Esophagus squamous epithelium (tissue), 5 donors: ENCODE measurements at regions not wholly inside any gene's neighbourhood (a gene's known extent, or its start where the extent isn't known, plus 50 kb on each side); places are given as distances from the start of the nearest gene placed in this dataset.

Experiments used
- DNase-seq: peaks from one replicate; lab custom pipeline; 2025; lab: John Stamatoyannopoulos, UW
- H3K27ac ChIP-seq, 4 donors: fragments of 200-600 bp; sonication (generic); one replicate each; pipeline ENCODE4 v1.5.1; 2016 to 2019; ENCODE audit warnings: mild to moderate bottlenecking in 1 of 4
- H3K27me3 ChIP-seq, 4 donors: fragments of 200-600 bp; sonication (generic); 1 replicate in 3 of 4; 2 replicates in 1 of 4; pipeline versions ENCODE4 v1.5.1 to v1.6.0; 2017 to 2021; ENCODE audit warnings: antibody characterized with exemption in 1 of 4
- H3K36me3 ChIP-seq, 3 donors: fragments of 200-600 bp; sonication (generic); one replicate each; pipeline ENCODE4 v1.5.1; 2016 to 2019
- H3K4me1 ChIP-seq, 3 donors: fragments of 200-600 bp; sonication (generic); one replicate each; pipeline ENCODE4 v1.5.1; 2017 to 2019
- H3K4me3 ChIP-seq, 4 donors: fragments of 200-600 bp; sonication (generic); 1 replicate in 3 of 4; 2 replicates in 1 of 4; pipeline ENCODE4 v1.5.1; 2016 to 2019; ENCODE audit warnings: mild to moderate bottlenecking in 2 of 4, moderate library complexity in 1 of 4
- H3K9me3 ChIP-seq, 3 donors: fragments of 200-600 bp; sonication (generic); one replicate each; pipeline ENCODE4 v1.5.1; 2016 to 2019
- POLR2A ChIP-seq, 4 donors: fragments of 450-650 bp; IDR thresholded peaks; one replicate each; pipeline ENCODE4 v1.6.1; 2017; ENCODE audit warnings: antibody characterized with exemption in 4 of 4, mild to moderate bottlenecking in 4 of 4, moderate library complexity in 3 of 4
- WGBS, 2 donors: methylation state at CpG; one replicate each; pipeline ENCODE4 v1.1.5; 2018; 5-methylcytosine and 5-hydroxymethylcytosine counted together
- intact Hi-C: fragments of 100-400 bp; cut with DNase I; formaldehyde crosslinking; loops from one replicate; pipeline ENCODE4 v1.15.0; 2022
- TF ChIP-seq, protein P1 (sequence below), 6 experiments: fragments of 450-650 bp in 4 of 6; fragments of 200-600 bp in 2 of 6; sonication (generic) in 2 of 6; IDR thresholded peaks; one replicate each; pipeline ENCODE4 v1.5.1; 2016 to 2019; ENCODE audit warnings: antibody characterized with exemption in 6 of 6, mild to moderate bottlenecking in 4 of 6, moderate library complexity in 4 of 6
- donor health status: DM: yes; HTN: yes; CAD: no.

DNA sequence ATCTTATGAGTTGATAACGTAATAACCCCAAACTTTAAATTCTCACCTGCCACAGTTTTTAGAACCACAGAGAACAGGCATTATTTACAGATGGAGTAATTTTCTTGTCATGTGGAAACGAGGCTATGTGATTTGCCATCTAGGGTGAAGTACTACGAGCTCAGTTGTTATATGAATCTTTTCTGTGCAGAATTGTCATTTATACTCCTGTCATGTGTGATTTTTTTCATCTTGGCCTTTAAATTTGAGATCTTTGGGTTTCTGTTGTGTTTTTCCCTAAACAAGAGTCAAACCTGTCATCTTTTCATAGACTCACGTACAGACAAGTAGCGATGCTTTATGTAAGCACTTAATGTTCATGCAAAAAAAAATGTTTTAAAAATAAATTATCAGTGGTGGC, 153.7 kb upstream of the TAC1 start:
- Histone ChIP-seq H3K27me3 (no peaks in the 10 kb centered on the region), H3K9me3 (no peaks in the 10 kb centered on the region), H3K36me3 (no peaks in the 10 kb centered on the region), H3K27ac (no peak overlapping the region), H3K4me1 (no peaks in the 10 kb centered on the region), H3K4me3 (no peak overlapping the region)
- intact Hi-C loops: no loop called here
- 71 to 74% methylated on average over 5 of the region's 5 CpGs for WGBS, 2 donors
- no peak for DNase-seq
- TF ChIP-seq POLR2A (IDR thresholded peaks at IDR 0.05): no peak
- TF ChIP-seq, protein P1, sequence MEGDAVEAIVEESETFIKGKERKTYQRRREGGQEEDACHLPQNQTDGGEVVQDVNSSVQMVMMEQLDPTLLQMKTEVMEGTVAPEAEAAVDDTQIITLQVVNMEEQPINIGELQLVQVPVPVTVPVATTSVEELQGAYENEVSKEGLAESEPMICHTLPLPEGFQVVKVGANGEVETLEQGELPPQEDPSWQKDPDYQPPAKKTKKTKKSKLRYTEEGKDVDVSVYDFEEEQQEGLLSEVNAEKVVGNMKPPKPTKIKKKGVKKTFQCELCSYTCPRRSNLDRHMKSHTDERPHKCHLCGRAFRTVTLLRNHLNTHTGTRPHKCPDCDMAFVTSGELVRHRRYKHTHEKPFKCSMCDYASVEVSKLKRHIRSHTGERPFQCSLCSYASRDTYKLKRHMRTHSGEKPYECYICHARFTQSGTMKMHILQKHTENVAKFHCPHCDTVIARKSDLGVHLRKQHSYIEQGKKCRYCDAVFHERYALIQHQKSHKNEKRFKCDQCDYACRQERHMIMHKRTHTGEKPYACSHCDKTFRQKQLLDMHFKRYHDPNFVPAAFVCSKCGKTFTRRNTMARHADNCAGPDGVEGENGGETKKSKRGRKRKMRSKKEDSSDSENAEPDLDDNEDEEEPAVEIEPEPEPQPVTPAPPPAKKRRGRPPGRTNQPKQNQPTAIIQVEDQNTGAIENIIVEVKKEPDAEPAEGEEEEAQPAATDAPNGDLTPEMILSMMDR (IDR thresholded peaks at IDR 0.05): no peak

DNA sequence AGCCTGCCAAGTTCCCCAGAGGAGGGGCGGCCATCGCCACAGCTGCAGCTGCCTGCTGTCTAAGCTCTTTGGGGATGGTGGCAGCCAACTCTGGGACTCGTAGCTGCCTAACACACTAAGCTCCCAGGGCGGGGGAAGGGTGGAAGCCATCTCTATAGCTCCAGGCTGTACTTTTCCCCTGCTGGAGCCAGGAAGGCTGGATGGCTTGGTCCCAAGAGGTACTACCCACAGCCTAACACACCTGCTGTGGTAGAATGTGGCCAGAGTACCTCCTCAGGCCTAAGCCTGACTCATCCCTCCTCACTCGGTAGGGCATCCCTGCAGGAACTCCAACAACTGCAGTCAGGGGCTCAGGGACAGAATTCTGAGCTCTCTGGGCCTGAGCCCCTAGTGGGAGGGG, 151.7 kb upstream of the TAC1 start:
- intact Hi-C loops: no loop called here
- H3K4me3 ChIP-seq: no peak overlapping the region
- WGBS, 2 donors: 84 to 100% methylated on average over 1 to 3 of the region's 5 CpGs

DNA sequence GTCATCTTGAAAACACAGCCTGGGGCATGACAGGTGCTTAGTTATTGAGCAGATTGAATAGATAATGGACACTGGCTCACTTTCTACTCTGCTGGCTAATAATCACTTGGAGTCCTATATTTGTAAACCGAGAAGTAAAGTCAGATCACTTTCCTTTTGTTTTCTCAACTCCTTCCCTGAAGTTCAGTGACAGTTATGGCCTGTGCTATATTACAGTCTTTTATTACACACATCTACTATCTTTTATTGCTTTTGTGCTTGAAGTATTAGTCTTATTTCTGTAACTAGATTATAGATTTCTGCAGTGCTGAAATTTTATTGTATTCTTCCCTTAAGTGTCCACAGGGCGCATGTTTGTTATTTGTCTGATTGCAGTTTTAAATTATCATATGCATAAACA, 136.4 kb upstream of the TAC1 start:
- Histone ChIP-seq H3K27ac (no peak overlapping the region), H3K36me3 (no peaks in the 10 kb centered on the region), H3K4me1 (no peaks in the 10 kb centered on the region), H3K27me3 (no peaks in the 10 kb centered on the region), H3K9me3 (no peaks in the 10 kb centered on the region), H3K4me3 (no peak overlapping the region)
- WGBS, 2 donors: 47 to 80% methylated on average over 2 of the region's 2 CpGs
- DNase-seq: no peak
- TF ChIP-seq POLR2A (IDR thresholded peaks at IDR 0.05): no peak
- TF ChIP-seq, protein P1 (IDR thresholded peaks at IDR 0.05): no peak
- intact Hi-C loops: no loop called here

More for the DNA sequence above, 151.7 kb upstream of the TAC1 start:
- H3K9me3 ChIP-seq: no peaks in the 10 kb centered on the region
- no peaks in the 10 kb centered on the region for H3K36me3 ChIP-seq
- H3K4me1 ChIP-seq: no peaks in the 10 kb centered on the region
- H3K27me3 ChIP-seq: no peaks in the 10 kb centered on the region
- no peak overlapping the region for H3K27ac ChIP-seq
- no peak for DNase-seq
- TF ChIP-seq, protein P1 (IDR thresholded peaks at IDR 0.05): no peak
- no peak for TF ChIP-seq POLR2A (IDR thresholded peaks at IDR 0.05)

DNA sequence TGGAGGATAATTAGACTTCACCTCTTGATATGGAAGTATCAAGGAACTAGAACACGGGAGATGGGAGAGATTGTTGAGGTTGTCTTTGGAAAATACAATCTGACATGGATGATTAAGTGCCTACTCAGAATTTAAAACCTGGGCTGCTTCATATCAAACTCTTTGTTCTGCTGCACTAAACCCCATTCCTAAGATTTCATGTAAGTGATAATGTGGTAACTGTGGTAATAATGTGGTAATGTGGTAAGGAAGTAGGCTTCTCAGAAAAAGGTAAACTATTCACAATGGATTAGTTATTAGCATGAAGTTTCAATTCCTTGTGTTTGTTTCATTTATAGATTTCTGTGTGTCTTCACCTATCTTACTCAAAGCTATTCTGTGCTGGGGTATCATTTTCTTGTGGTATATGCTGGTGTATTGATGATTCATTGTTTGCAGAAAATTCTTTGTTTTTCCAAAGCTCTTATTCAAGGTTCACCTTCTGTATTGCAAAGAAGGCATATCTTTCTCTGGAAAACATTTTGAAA, 129.9 kb upstream of the TAC1 start:
- no peaks in the 10 kb centered on the region for H3K9me3 ChIP-seq
- H3K27me3 ChIP-seq: no peaks in the 10 kb centered on the region
- H3K4me3 ChIP-seq: no peak overlapping the region
- TF ChIP-seq POLR2A (IDR thresholded peaks at IDR 0.05): no peak
- 57 to 75% methylated on average over 1 of the region's 1 CpG for WGBS, 2 donors
- no peaks in the 10 kb centered on the region for H3K36me3 ChIP-seq
- intact Hi-C loops: no loop called here
- no peak for DNase-seq
- no peaks in the 10 kb centered on the region for H3K4me1 ChIP-seq
- H3K27ac ChIP-seq: no peak overlapping the region

DNA sequence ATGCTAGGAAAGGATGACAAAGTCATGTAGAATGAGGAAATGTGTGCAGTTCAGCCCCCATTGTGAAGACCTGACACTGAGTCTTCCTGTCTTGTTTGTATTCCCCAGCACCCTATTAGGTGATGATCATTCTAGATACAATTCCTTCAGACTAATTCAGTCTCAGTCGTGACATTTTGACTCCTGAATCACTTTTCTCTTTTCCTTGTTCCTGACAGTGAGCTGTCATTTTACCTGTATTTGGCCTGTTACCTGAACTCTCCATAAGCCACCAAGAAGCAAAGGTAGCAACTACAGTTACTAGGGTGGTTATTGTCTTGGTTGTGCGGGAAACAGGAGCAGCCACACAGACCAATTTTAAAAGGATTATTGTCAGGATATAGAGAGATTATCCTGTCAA, 111.4 kb upstream of the TAC1 start:
- H3K36me3 ChIP-seq: no peaks in the 10 kb centered on the region
- no peak overlapping the region for H3K27ac ChIP-seq
- TF ChIP-seq, protein P1 (IDR thresholded peaks at IDR 0.05): no peak
- TF ChIP-seq POLR2A (IDR thresholded peaks at IDR 0.05): no peak
- no peak overlapping the region for H3K4me3 ChIP-seq
- no peak for DNase-seq
- intact Hi-C loops: no loop called here
- WGBS, 2 donors: 58 to 81% methylated on average over 2 of the region's 2 CpGs
- H3K27me3 ChIP-seq: no peaks in the 10 kb centered on the region
- H3K4me1 ChIP-seq: no peaks in the 10 kb centered on the region
- H3K9me3 ChIP-seq: no peaks in the 10 kb centered on the region

DNA sequence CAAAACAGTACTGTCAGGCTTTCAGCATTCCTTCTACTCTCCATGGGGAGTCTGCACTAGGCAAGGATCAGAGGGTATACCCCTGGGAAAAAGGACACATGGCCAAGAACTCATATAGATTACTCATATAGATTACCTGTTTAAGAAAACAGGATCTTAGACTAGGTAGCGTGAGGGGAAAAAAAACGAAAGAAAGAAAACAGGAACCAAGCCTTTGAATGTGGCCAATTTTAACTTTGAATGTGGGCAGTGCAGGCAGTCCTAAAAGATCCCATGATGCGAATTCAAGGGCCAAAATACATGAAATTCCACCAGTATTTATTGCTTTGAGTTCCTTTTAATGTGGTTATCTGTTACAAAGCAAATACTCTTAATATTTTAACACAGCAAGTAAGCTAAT, 108.6 kb upstream of the TAC1 start:
- Histone ChIP-seq H3K9me3 (no peaks in the 10 kb centered on the region), H3K4me3 (no peak overlapping the region), H3K27ac (no peak overlapping the region), H3K4me1 (no peaks in the 10 kb centered on the region), H3K27me3 (no peaks in the 10 kb centered on the region), H3K36me3 (no peaks in the 10 kb centered on the region)
- TF ChIP-seq POLR2A (IDR thresholded peaks at IDR 0.05): no peak
- TF ChIP-seq, protein P1 (IDR thresholded peaks at IDR 0.05): no peak
- intact Hi-C loops: no loop called here
- DNase-seq: no peak
- WGBS, 2 donors: 60 to 61% methylated on average over 3 of the region's 3 CpGs
